ENCODE measurements at regions not wholly inside any gene's neighbourhood (a gene's known extent, or its start where the extent isn't known, plus 50 kb on each side); places are given as distances from the start of the nearest gene placed in this dataset.

DNA sequence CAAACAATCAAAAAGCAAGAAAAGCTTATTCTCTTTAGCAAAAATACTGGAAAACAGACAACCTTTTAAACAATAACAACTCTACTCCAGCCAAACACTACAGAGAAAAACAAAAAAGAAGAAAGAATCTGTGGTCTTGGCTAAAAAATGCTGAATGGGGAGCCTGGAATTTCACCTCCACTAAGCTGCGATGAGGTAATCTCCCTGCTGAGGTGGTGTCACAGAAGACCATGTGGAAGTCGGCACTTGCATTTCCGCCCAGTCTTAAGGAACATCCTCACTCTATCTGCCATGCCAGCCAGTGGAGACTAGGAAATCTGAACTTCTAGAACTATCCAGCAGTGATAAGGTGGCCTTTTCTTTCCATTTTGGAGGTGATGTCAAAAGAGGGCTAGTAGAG, 1026.8 kb upstream of the EPHA7 start:
- Histone ChIP-seq H3K4me2 (ENCODE audit: low read depth, low read length) (no peak overlapping the region), H3K36me3 (replicated peaks in 1 of 2; ENCODE audit: control insufficient read depth in 1 of 2, insufficient read depth in 2 of 2, low read length in 2 of 2) (no peaks in the 10 kb centered on the region), H3K4me1 (ENCODE audit: insufficient read depth, low read length) (no peaks in the 10 kb centered on the region), H3K9ac (ENCODE audit: insufficient read depth, low read depth, low read length) (no peak overlapping the region), H4K20me1 (ENCODE audit: insufficient read depth, low read length) (no peaks in the 10 kb centered on the region), H3K27me3 (ENCODE audit: control insufficient read depth in 1 of 2, insufficient read depth in 2 of 2, low read length in 2 of 2) (no peaks in the 10 kb centered on the region), H2AFZ (ENCODE audit: low read length) (no peak overlapping the region), H3K4me3 (replicated peaks in 1 of 3; ENCODE audit: insufficient read depth in 1 of 3, low read depth in 2 of 3, low read length in 3 of 3) (no peak overlapping the region), H3K79me2 (ENCODE audit: insufficient read depth, low read length) (no peaks in the 10 kb centered on the region), H3K27ac (ENCODE audit: extremely low read length, insufficient read depth, low read length) (no peak overlapping the region), H3K9me3 (ENCODE audit: low read length) (peaks cover 7% of the 10 kb centered on the region; the same call in 1 of the 2 replicates)
- WGBS (ENCODE audit: low lambda C conversion rate): 3% methylated on average over 3 of the region's 3 CpGs
- intact Hi-C loops (cut with micrococcal nuclease; ENCODE audit: unreplicated experiment): no loop called here
- ATAC-seq (no peak), DNase-seq (ENCODE audit: low spot score) (no peak), FAIRE-seq (no peak)
- ChIA-PET CTCF (ENCODE audit: low intra/inter-chr PET ratio, low total read pairs) (no interaction called here), POLR2A (no interaction called here)
- no TSS peak for BruUV-seq (replicated peaks)
- in situ Hi-C loops (cut with HindIII; ENCODE audit: extremely low pct_ligation_motif_present, low pct_unique_long_range_greater_than_20kb): no loop called here
- TF ChIP-seq, protein P1, sequence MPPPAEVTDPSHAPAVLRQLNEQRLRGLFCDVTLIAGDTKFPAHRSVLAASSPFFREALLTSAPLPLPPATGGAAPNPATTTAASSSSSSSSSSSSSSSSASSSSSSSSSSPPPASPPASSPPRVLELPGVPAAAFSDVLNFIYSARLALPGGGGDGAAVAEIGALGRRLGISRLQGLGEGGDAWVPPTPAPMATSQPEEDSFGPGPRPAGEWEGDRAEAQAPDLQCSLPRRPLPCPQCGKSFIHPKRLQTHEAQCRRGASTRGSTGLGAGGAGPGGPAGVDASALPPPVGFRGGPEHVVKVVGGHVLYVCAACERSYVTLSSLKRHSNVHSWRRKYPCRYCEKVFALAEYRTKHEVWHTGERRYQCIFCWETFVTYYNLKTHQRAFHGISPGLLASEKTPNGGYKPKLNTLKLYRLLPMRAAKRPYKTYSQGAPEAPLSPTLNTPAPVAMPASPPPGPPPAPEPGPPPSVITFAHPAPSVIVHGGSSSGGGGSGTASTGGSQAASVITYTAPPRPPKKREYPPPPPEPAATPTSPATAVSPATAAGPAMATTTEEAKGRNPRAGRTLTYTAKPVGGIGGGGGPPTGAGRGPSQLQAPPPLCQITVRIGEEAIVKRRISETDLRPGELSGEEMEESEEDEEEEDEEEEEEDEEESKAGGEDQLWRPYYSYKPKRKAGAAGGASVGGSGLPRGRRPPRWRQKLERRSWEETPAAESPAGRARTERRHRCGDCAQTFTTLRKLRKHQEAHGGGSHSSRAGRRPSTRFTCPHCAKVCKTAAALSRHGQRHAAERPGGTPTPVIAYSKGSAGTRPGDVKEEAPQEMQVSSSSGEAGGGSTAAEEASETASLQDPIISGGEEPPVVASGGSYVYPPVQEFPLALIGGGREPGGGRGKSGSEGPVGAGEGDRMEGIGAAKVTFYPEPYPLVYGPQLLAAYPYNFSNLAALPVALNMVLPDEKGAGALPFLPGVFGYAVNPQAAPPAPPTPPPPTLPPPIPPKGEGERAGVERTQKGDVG (CRISPR knock-in tag; IDR thresholded peaks at IDR 0.05; ENCODE audit: borderline replicate concordance): no peak
- TF ChIP-seq SP140L (CRISPR knock-in tag; IDR thresholded peaks at IDR 0.05; ENCODE audit: borderline replicate concordance) (no peak), ZKSCAN5 (CRISPR knock-in tag; IDR thresholded peaks at IDR 0.05) (no peak), TAF1 (CRISPR knock-in tag; IDR thresholded peaks at IDR 0.05) (no peak), NBN (conservative IDR thresholded peaks at IDR 0.05) (no peak), ZNF557 (CRISPR knock-in tag; IDR thresholded peaks at IDR 0.05) (no peak), NPAS2 (CRISPR knock-in tag; IDR thresholded peaks at IDR 0.05; ENCODE audit: borderline replicate concordance) (no peak)
- TF ChIP-seq, protein P2, sequence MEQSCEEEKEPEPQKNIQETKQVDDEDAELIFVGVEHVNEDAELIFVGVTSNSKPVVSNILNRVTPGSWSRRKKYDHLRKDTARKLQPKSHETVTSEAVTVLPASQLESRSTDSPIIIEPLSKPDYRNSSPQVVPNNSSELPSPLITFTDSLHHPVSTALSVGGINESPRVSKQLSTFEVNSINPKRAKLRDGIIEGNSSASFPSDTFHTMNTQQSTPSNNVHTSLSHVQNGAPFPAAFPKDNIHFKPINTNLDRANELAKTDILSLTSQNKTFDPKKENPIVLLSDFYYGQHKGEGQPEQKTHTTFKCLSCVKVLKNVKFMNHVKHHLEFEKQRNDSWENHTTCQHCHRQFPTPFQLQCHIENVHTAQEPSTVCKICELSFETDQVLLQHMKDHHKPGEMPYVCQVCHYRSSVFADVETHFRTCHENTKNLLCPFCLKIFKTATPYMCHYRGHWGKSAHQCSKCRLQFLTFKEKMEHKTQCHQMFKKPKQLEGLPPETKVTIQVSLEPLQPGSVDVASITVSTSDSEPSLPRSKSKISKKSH (CRISPR knock-in tag; IDR thresholded peaks at IDR 0.05; ENCODE audit: borderline replicate concordance): no peak
- TF ChIP-seq, protein P3, sequence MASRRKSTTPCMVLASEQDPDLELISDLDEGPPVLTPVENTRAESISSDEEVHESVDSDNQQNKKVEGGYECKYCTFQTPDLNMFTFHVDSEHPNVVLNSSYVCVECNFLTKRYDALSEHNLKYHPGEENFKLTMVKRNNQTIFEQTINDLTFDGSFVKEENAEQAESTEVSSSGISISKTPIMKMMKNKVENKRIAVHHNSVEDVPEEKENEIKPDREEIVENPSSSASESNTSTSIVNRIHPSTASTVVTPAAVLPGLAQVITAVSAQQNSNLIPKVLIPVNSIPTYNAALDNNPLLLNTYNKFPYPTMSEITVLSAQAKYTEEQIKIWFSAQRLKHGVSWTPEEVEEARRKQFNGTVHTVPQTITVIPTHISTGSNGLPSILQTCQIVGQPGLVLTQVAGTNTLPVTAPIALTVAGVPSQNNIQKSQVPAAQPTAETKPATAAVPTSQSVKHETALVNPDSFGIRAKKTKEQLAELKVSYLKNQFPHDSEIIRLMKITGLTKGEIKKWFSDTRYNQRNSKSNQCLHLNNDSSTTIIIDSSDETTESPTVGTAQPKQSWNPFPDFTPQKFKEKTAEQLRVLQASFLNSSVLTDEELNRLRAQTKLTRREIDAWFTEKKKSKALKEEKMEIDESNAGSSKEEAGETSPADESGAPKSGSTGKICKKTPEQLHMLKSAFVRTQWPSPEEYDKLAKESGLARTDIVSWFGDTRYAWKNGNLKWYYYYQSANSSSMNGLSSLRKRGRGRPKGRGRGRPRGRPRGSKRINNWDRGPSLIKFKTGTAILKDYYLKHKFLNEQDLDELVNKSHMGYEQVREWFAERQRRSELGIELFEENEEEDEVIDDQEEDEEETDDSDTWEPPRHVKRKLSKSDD (CRISPR knock-in tag; IDR thresholded peaks at IDR 0.05; ENCODE audit: low read depth): no peak
- TF ChIP-seq, protein P4, sequence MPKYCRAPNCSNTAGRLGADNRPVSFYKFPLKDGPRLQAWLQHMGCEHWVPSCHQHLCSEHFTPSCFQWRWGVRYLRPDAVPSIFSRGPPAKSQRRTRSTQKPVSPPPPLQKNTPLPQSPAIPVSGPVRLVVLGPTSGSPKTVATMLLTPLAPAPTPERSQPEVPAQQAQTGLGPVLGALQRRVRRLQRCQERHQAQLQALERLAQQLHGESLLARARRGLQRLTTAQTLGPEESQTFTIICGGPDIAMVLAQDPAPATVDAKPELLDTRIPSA (CRISPR knock-in tag; IDR thresholded peaks at IDR 0.05; ENCODE audit: borderline replicate concordance): no peak
- TF ChIP-seq, protein P5, sequence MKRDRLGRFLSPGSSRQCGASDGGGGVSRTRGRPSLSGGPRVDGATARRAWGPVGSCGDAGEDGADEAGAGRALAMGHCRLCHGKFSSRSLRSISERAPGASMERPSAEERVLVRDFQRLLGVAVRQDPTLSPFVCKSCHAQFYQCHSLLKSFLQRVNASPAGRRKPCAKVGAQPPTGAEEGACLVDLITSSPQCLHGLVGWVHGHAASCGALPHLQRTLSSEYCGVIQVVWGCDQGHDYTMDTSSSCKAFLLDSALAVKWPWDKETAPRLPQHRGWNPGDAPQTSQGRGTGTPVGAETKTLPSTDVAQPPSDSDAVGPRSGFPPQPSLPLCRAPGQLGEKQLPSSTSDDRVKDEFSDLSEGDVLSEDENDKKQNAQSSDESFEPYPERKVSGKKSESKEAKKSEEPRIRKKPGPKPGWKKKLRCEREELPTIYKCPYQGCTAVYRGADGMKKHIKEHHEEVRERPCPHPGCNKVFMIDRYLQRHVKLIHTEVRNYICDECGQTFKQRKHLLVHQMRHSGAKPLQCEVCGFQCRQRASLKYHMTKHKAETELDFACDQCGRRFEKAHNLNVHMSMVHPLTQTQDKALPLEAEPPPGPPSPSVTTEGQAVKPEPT (CRISPR knock-in tag; IDR thresholded peaks at IDR 0.05; ENCODE audit: low read depth): no peak
- TF ChIP-seq, protein P6, sequence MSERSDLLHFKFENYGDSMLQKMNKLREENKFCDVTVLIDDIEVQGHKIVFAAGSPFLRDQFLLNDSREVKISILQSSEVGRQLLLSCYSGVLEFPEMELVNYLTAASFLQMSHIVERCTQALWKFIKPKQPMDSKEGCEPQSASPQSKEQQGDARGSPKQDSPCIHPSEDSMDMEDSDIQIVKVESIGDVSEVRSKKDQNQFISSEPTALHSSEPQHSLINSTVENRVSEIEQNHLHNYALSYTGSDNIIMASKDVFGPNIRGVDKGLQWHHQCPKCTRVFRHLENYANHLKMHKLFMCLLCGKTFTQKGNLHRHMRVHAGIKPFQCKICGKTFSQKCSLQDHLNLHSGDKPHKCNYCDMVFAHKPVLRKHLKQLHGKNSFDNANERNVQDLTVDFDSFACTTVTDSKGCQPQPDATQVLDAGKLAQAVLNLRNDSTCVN (CRISPR knock-in tag; IDR thresholded peaks at IDR 0.05; ENCODE audit: borderline replicate concordance): no peak
- TF ChIP-seq, protein P7, sequence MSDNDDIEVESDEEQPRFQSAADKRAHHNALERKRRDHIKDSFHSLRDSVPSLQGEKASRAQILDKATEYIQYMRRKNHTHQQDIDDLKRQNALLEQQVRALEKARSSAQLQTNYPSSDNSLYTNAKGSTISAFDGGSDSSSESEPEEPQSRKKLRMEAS (IDR thresholded peaks at IDR 0.05): no peak

Measured in HepG2 (cell line).